GM20000 (cell line): ENCODE measurements at regions not wholly inside any gene's neighbourhood (a gene's known extent, or its start where the extent isn't known, plus 50 kb on each side); places are given as distances from the start of the nearest gene placed in this dataset.

ENCODE experiments used
- DNase-seq: peaks from one replicate; pipeline ENCODE4 v3.0.0; 2012; ENCODE audit warnings: low spot score
- CTCF ChIP-seq: IDR thresholded peaks from 2 replicates; pipeline ENCODE4 v1.5.1; 2012; ENCODE audit warnings: mild to moderate bottlenecking, control low read depth; ENCODE audit errors: extremely low read depth, missing control alignments

GRCh38 chr4:123659262-123659661, 262.7 kb downstream of the SPRY1 start:
- DNase-seq = no peak

GRCh38 chr4:123659730-123660129, 263.1 kb downstream of the SPRY1 start:
- no peak for DNase-seq
- TF ChIP-seq CTCF = no peak

More at GRCh38 chr4:123659262-123659661, 262.7 kb downstream of the SPRY1 start:
- no peak for TF ChIP-seq CTCF

- DNase-seq = no peak
- TF ChIP-seq CTCF = peak; percentile 11
Measured at GRCh38 chr4:123661080-123661737, 264.6 kb downstream of the SPRY1 start.

GRCh38 chr4:123662827-123663226, 266.2 kb downstream of the SPRY1 start:
- no peak for DNase-seq
- no peak for TF ChIP-seq CTCF

GRCh38 chr4:123666486-123666885, 269.9 kb downstream of the SPRY1 start:
- DNase-seq = no peak
- TF ChIP-seq CTCF = no peak

GRCh38 chr4:123667496-123667895, 270.9 kb downstream of the SPRY1 start:
- no peak for DNase-seq
- no peak for TF ChIP-seq CTCF

GRCh38 chr4:123667991-123668390, 271.4 kb downstream of the SPRY1 start:
- DNase-seq = no peak
- no peak for TF ChIP-seq CTCF
